Neural progenitor cell (in vitro differentiated cells): ENCODE measurements at regions not wholly inside any gene's neighbourhood (a gene's known extent, or its start where the extent isn't known, plus 50 kb on each side); places are given as distances from the start of the nearest gene placed in this dataset.

ENCODE experiments used
- DNase-seq: peaks from one replicate; pipeline ENCODE4 v3.0.0-alpha.2; 2016; ENCODE audit warnings: low spot score
- H2AFZ ChIP-seq: fragments of 200-600 bp; sonication (generic); replicated peaks from 2 replicates; pipeline ENCODE4 v1.6.1; 2016; ENCODE audit warnings: antibody characterized with exemption
- H3F3A ChIP-seq: fragments of 200-600 bp; sonication (generic); 2 replicates; pipeline ENCODE4 v1.6.1; 2016; ENCODE audit warnings: antibody characterized with exemption, low read depth
- H3K27ac ChIP-seq: fragments of 200-600 bp; sonication (generic); 2 replicates; pipeline ENCODE4 v1.5.1; 2016; ENCODE audit warnings: mild to moderate bottlenecking
- H3K27me3 ChIP-seq: fragments of 200-600 bp; sonication (generic); 2 replicates; pipeline ENCODE4 v1.6.1; 2016; ENCODE audit warnings: mild to moderate bottlenecking, moderate library complexity
- H3K36me3 ChIP-seq: fragments of 200-600 bp; sonication (generic); 2 replicates; pipeline ENCODE4 v1.5.1; 2016
- H3K4me1 ChIP-seq: fragments of 200-600 bp; sonication (generic); 2 replicates; pipeline ENCODE4 v1.6.1; 2016; ENCODE audit warnings: mixed run types
- H3K4me2 ChIP-seq: fragments of 200-600 bp; sonication (generic); 2 replicates; pipeline ENCODE4 v1.6.1; 2016
- H3K4me3 ChIP-seq: fragments of 200-600 bp; sonication (generic); 2 replicates; pipeline ENCODE4 v1.5.1; 2016
- H3K79me2 ChIP-seq: fragments of 200-600 bp; sonication (generic); 2 replicates; pipeline ENCODE4 v1.6.1; 2016; ENCODE audit warnings: low read depth
- H3K9ac ChIP-seq: fragments of 200-600 bp; sonication (generic); 2 replicates; pipeline ENCODE4 v1.6.1; 2016
- H3K9me3 ChIP-seq: fragments of 200-600 bp; sonication (generic); 2 replicates; pipeline ENCODE4 v1.5.1; 2016; ENCODE audit warnings: low read depth
- H4K20me1 ChIP-seq: fragments of 200-600 bp; sonication (generic); 2 replicates; pipeline ENCODE4 v1.6.1; 2016; ENCODE audit warnings: low read depth
- H3K27ac Mint-ChIP-seq: 3 replicates; pipeline ENCODE4 v1.8.0; 2021; ENCODE audit warnings: mixed read lengths
- H3K27me3 Mint-ChIP-seq: 2 replicates; pipeline ENCODE4 v1.8.0; 2022; ENCODE audit warnings: low read depth, mild to moderate bottlenecking, inconsistent platforms, moderate library complexity, mixed read lengths; ENCODE audit not compliant: insufficient read depth
- H3K36me3 Mint-ChIP-seq: 3 replicates; pipeline ENCODE4 v1.8.0; 2021; ENCODE audit warnings: mixed read lengths
- H3K4me1 Mint-ChIP-seq: 3 replicates; pipeline ENCODE4 v1.8.0; 2021; ENCODE audit warnings: mixed read lengths
- H3K4me3 Mint-ChIP-seq: 3 replicates; pipeline ENCODE4 v1.8.0; 2021; ENCODE audit warnings: mild to moderate bottlenecking, moderate library complexity, mixed read lengths
- H3K9me3 Mint-ChIP-seq: 3 replicates; pipeline ENCODE4 v1.8.0; 2020; ENCODE audit warnings: mixed read lengths
- CTCF ChIP-seq: fragments of 200-600 bp; sonication (generic); IDR thresholded peaks from 2 replicates; pipeline ENCODE4 v1.5.1; 2017; ENCODE audit warnings: antibody characterized with exemption, mild to moderate bottlenecking
- EZH2 ChIP-seq: fragments of 200-600 bp; sonication (generic); IDR thresholded peaks from 2 replicates; pipeline ENCODE4 v1.6.1; 2017; ENCODE audit warnings: antibody characterized with exemption, mild to moderate bottlenecking, moderate library complexity
- EZH2phosphoT487 ChIP-seq: fragments of 200-600 bp; sonication (generic); IDR thresholded peaks from 2 replicates; pipeline ENCODE4 v1.6.1; 2017; ENCODE audit warnings: antibody characterized with exemption

GRCh38 chr19:31770223-31770622 lies 421.0 kb upstream of the TSHZ3 start:
- Mint-ChIP-seq H3K4me3 (no peak overlapping the region), H3K27ac (no peak overlapping the region), H3K36me3 (no peaks in the 10 kb centered on the region), H3K9me3 (no peaks in the 10 kb centered on the region), H3K4me1 (no peaks in the 10 kb centered on the region), H3K27me3 (peaks cover 2% of the 10 kb centered on the region)
- Histone ChIP-seq H3K4me2 (no peak overlapping the region), H3K4me3 (no peak overlapping the region), H3K27me3 (no peaks in the 10 kb centered on the region), H3K79me2 (no peaks in the 10 kb centered on the region), H3K9ac (no peak overlapping the region), H3K36me3 (no peaks in the 10 kb centered on the region), H3K27ac (no peak overlapping the region), H2AFZ (no peak overlapping the region), H3K9me3 (no peaks in the 10 kb centered on the region), H3K4me1 (no peaks in the 10 kb centered on the region), H3F3A (no peaks in the 10 kb centered on the region), H4K20me1 (no peaks in the 10 kb centered on the region)
- TF ChIP-seq CTCF = no peak
- TF ChIP-seq EZH2phosphoT487 = no peak
- no peak for TF ChIP-seq EZH2
- DNase-seq = no peak

- Mint-ChIP-seq H3K36me3 (no peaks in the 10 kb centered on the region), H3K9me3 (no peaks in the 10 kb centered on the region), H3K27me3 (peaks cover 2% of the 10 kb centered on the region), H3K4me3 (no peak overlapping the region), H3K27ac (no peak overlapping the region), H3K4me1 (no peaks in the 10 kb centered on the region)
- Histone ChIP-seq H3K27me3 (no peaks in the 10 kb centered on the region), H3K9ac (no peak overlapping the region), H3K4me2 (no peak overlapping the region), H3K36me3 (no peaks in the 10 kb centered on the region), H3K79me2 (no peaks in the 10 kb centered on the region), H3F3A (no peaks in the 10 kb centered on the region), H2AFZ (no peak overlapping the region), H3K27ac (no peak overlapping the region), H4K20me1 (no peaks in the 10 kb centered on the region), H3K4me1 (no peaks in the 10 kb centered on the region), H3K9me3 (no peaks in the 10 kb centered on the region), H3K4me3 (no peak overlapping the region)
- no peak for TF ChIP-seq EZH2phosphoT487
- TF ChIP-seq EZH2 = no peak
- no peak for TF ChIP-seq CTCF
- DNase-seq = no peak
Observed at GRCh38 chr19:31772915-31773314, 423.7 kb upstream of the TSHZ3 start.

DNA sequence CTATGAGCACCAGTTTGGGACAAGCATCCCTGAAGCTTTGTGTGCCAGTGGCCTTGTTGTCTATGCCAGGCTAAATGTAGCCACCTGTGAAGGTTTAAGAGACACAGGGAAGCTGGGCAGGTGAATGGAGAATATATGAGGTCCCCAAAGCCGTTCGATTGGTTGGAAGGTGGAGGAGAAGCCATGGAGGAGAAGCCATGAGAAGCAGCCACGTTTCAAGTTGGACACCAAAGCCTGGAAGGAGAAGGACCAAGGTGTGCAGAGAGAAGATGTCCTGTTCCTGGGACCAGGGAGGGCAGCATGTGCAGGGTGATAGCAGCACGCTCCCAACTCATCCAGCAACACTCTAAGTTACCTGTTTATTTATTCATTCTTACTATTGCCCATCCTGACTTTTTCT lies 432.3 kb upstream of the TSHZ3 start:
- TF ChIP-seq EZH2phosphoT487 (no peak), CTCF (no peak), EZH2 (no peak)
- H3K9me3 ChIP-seq = no peaks in the 10 kb centered on the region
- DNase-seq = no peak
- H2AFZ ChIP-seq = no peak overlapping the region
- H3K79me2 ChIP-seq = no peaks in the 10 kb centered on the region
- no peaks in the 10 kb centered on the region for H4K20me1 ChIP-seq
- Mint-ChIP-seq H3K4me1 (peaks cover 17% of the 10 kb centered on the region), H3K9me3 (no peaks in the 10 kb centered on the region), H3K27me3 (peaks cover 2% of the 10 kb centered on the region), H3K27ac (no peak overlapping the region), H3K36me3 (no peaks in the 10 kb centered on the region), H3K4me3 (no peak overlapping the region)
- peaks cover 9% of the 10 kb centered on the region for H3K4me1 ChIP-seq
- no peaks in the 10 kb centered on the region for H3K36me3 ChIP-seq
- no peak overlapping the region for H3K27ac ChIP-seq
- no peaks in the 10 kb centered on the region for H3F3A ChIP-seq
- no peak overlapping the region for H3K4me2 ChIP-seq
- no peaks in the 10 kb centered on the region for H3K27me3 ChIP-seq
- no peak overlapping the region for H3K9ac ChIP-seq
- no peak overlapping the region for H3K4me3 ChIP-seq

DNA sequence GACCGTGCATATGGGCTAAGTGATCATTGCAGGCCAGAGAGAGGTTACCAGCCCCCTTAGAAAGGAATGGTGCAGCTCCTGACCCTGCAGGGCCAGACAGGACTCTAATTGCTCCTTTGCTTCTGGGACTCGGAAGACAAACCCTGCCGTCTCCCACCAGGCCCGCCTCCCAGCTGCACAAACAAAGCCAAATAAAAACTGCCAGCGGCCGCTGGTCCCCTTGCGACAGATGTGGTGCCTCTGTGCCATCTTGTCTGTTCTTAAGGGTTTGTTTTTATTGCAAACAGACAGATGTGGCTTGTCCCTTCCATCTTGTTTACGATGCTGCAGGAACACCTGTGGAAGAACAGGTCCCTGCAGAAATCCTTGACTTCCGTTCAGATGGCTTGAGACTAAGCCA lies 434.4 kb upstream of the TSHZ3 start:
- TF ChIP-seq EZH2phosphoT487 = no peak
- no peak for TF ChIP-seq CTCF
- TF ChIP-seq EZH2 = no peak
- no peak overlapping the region for H3K9ac ChIP-seq
- peak; percentile 27 for DNase-seq
- no peaks in the 10 kb centered on the region for H3K79me2 ChIP-seq
- H3F3A ChIP-seq = no peaks in the 10 kb centered on the region
- Mint-ChIP-seq H3K27me3 (peaks cover 6% of the 10 kb centered on the region), H3K4me1 (peaks cover 18% of the 10 kb centered on the region), H3K36me3 (no peaks in the 10 kb centered on the region), H3K9me3 (no peaks in the 10 kb centered on the region), H3K4me3 (no peak overlapping the region), H3K27ac (no peak overlapping the region)
- H3K9me3 ChIP-seq = no peaks in the 10 kb centered on the region
- H3K4me1 ChIP-seq = peaks cover 9% of the 10 kb centered on the region
- no peak overlapping the region for H3K4me3 ChIP-seq
- H3K4me2 ChIP-seq = peak overlapping the region; percentile 13
- no peaks in the 10 kb centered on the region for H4K20me1 ChIP-seq
- H3K36me3 ChIP-seq = no peaks in the 10 kb centered on the region
- H2AFZ ChIP-seq = peak overlapping the region; percentile 42
- H3K27me3 ChIP-seq = no peaks in the 10 kb centered on the region
- no peak overlapping the region for H3K27ac ChIP-seq
